CD14-positive monocyte (primary cell): ENCODE measurements at regions not wholly inside any gene's neighbourhood (a gene's known extent, or its start where the extent isn't known, plus 50 kb on each side); places are given as distances from the start of the nearest gene placed in this dataset.

Source experiments
- DNase-seq, 3 donors: peaks; one replicate each; pipeline ENCODE4 v3.0.0-alpha.2; 2011 to 2022
- H2AFZ ChIP-seq: 2 replicates; pipeline ENCODE4 v1.6.0; 2012; ENCODE audit warnings: mild to moderate bottlenecking, low read depth, low read length, inconsistent platforms; ENCODE audit not compliant: insufficient read depth, poor library complexity, severe bottlenecking
- H3K27ac ChIP-seq, 2 donors: 1 replicate in 1 of 2; 2 replicates in 1 of 2; pipeline ENCODE4 v1.5.1; 2012 to 2013; ENCODE audit warnings: low read length in 2 of 2, control low read depth in 1 of 2, inconsistent platforms in 1 of 2, low read depth in 1 of 2, mild to moderate bottlenecking in 1 of 2
- H3K27me3 ChIP-seq, 2 donors: one replicate each; pipeline versions ENCODE4 v1.6.0 to v1.6.1; 2011 to 2013; ENCODE audit warnings: low read length in 2 of 2; ENCODE audit not compliant: control insufficient read depth in 2 of 2, insufficient read depth in 2 of 2
- H3K36me3 ChIP-seq, 2 donors: replicated peaks in 1 of 2; 1 replicate in 1 of 2; 2 replicates in 1 of 2; pipeline versions ENCODE4 v1.5.1 to v1.6.1; 2012 to 2013; ENCODE audit warnings: low read length in 2 of 2, control low read depth in 1 of 2, inconsistent platforms in 1 of 2, mild to moderate bottlenecking in 1 of 2; ENCODE audit not compliant: insufficient read depth in 2 of 2, control insufficient read depth in 1 of 2
- H3K4me1 ChIP-seq, 2 donors: 1 replicate in 1 of 2; 2 replicates in 1 of 2; pipeline versions ENCODE4 v1.5.1 to v1.6.1; 2012 to 2013; ENCODE audit warnings: low read length in 2 of 2, control low read depth in 1 of 2, inconsistent platforms in 1 of 2, mild to moderate bottlenecking in 1 of 2, moderate library complexity in 1 of 2; ENCODE audit not compliant: insufficient read depth in 2 of 2, control insufficient read depth in 1 of 2
- H3K4me2 ChIP-seq: replicated peaks from 2 replicates; pipeline ENCODE3; 2012; ENCODE audit warnings: low read length, moderate library complexity, mild to moderate bottlenecking; ENCODE audit not compliant: poor library complexity, severe bottlenecking; ENCODE audit errors: extremely low read depth
- H3K4me3 ChIP-seq, 3 experiments: fragments of 200-600 bp in 1 of 3; sonication (generic) in 1 of 3; replicated peaks in 1 of 3; 1 replicate in 2 of 3; 2 replicates in 1 of 3; pipeline ENCODE4 v1.5.1; 2011 to 2013; ENCODE audit warnings: low read length in 3 of 3, mild to moderate bottlenecking in 3 of 3, control low read depth in 2 of 3, low read depth in 2 of 3, inconsistent platforms in 1 of 3, moderate library complexity in 1 of 3
- H3K79me2 ChIP-seq: 2 replicates; pipeline ENCODE4 v1.6.0; 2012; ENCODE audit warnings: mild to moderate bottlenecking, control low read depth, inconsistent platforms, low read length, moderate library complexity; ENCODE audit not compliant: insufficient read depth
- H3K9ac ChIP-seq: 2 replicates; pipeline ENCODE4 v1.6.0; 2017; ENCODE audit warnings: low read length, mild to moderate bottlenecking; ENCODE audit not compliant: insufficient read depth, poor library complexity, severe bottlenecking
- H3K9me3 ChIP-seq, 2 donors: replicated peaks in 1 of 2; 1 replicate in 1 of 2; 2 replicates in 1 of 2; pipeline versions ENCODE4 v1.5.1 to v1.6.1; 2012 to 2013; ENCODE audit warnings: low read length in 2 of 2, control low read depth in 1 of 2; ENCODE audit not compliant: control insufficient read depth in 1 of 2, insufficient read depth in 1 of 2
- H4K20me1 ChIP-seq: 2 replicates; pipeline ENCODE4 v1.6.0; 2012; ENCODE audit warnings: mild to moderate bottlenecking, low read length, control low read depth, moderate library complexity; ENCODE audit not compliant: insufficient read depth
- H3K27ac Mint-ChIP-seq, 7 donors: one replicate each; pipeline ENCODE4 v1.8.0; 2020; ENCODE audit warnings: mild to moderate bottlenecking in 7 of 7, mixed read lengths in 7 of 7, moderate library complexity in 6 of 7, inconsistent platforms in 2 of 7
- H3K27me3 Mint-ChIP-seq, 3 donors: one replicate each; pipeline ENCODE4 v1.8.0; 2021 to 2022; ENCODE audit warnings: low read depth in 3 of 3, mild to moderate bottlenecking in 3 of 3, mixed read lengths in 3 of 3, moderate library complexity in 3 of 3, inconsistent platforms in 1 of 3
- H3K36me3 Mint-ChIP-seq, 2 donors: one replicate each; pipeline ENCODE4 v1.8.0; 2020; ENCODE audit warnings: mixed read lengths in 2 of 2, inconsistent platforms in 1 of 2, mild to moderate bottlenecking in 1 of 2
- H3K4me1 Mint-ChIP-seq: one replicate; pipeline ENCODE4 v1.8.0; 2020; ENCODE audit warnings: mild to moderate bottlenecking, mixed read lengths
- H3K4me3 Mint-ChIP-seq, 2 donors: one replicate each; pipeline ENCODE4 v1.8.0; 2020; ENCODE audit warnings: mild to moderate bottlenecking in 2 of 2, mixed read lengths in 2 of 2, moderate library complexity in 1 of 2
- H3K9me3 Mint-ChIP-seq, 7 donors: one replicate each; pipeline ENCODE4 v1.8.0; 2020 to 2022; ENCODE audit warnings: mixed read lengths in 7 of 7, mild to moderate bottlenecking in 6 of 7, moderate library complexity in 6 of 7, inconsistent platforms in 2 of 7
- WGBS: methylation state at CpG from one replicate; pipeline ENCODE4 v1.1.5; 2013; ENCODE audit warnings: missing lambda C conversion rate; ENCODE audit not compliant: insufficient coverage; 5-methylcytosine and 5-hydroxymethylcytosine counted together
- intact Hi-C, 2 donors: fragments of 100-400 bp; cut with micrococcal nuclease; formaldehyde crosslinking; loops; one replicate each; pipeline versions ENCODE4 v1.15.0 to v1.15.1; 2023
- TF ChIP-seq, protein P1 (sequence below): fragments of 200-600 bp; IDR thresholded peaks from one replicate; pipeline ENCODE4 v1.8.0; 2022; ENCODE audit warnings: antibody characterized with exemption, mild to moderate bottlenecking

DNA sequence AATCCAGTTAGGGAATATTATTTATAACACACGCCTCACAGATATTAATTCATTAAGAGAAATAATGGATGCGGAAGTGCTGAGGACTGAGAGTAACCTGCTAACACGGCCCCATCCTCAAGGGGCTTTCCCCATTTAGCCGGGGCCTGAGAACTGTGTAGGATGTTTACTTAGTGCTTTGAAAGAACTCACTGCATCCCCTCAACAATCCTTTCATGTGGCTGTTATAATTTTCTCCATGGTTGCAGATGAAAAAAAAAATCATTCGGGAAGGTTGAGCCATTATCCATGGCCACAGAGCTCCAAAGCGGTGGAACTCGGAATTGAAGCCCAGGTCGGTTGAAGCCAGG is 98.2 kb downstream of the ING1 start:
- no peaks in the 10 kb centered on the region for H3K79me2 ChIP-seq
- 77% methylated on average over 4 of the region's 8 CpGs for WGBS

DNA sequence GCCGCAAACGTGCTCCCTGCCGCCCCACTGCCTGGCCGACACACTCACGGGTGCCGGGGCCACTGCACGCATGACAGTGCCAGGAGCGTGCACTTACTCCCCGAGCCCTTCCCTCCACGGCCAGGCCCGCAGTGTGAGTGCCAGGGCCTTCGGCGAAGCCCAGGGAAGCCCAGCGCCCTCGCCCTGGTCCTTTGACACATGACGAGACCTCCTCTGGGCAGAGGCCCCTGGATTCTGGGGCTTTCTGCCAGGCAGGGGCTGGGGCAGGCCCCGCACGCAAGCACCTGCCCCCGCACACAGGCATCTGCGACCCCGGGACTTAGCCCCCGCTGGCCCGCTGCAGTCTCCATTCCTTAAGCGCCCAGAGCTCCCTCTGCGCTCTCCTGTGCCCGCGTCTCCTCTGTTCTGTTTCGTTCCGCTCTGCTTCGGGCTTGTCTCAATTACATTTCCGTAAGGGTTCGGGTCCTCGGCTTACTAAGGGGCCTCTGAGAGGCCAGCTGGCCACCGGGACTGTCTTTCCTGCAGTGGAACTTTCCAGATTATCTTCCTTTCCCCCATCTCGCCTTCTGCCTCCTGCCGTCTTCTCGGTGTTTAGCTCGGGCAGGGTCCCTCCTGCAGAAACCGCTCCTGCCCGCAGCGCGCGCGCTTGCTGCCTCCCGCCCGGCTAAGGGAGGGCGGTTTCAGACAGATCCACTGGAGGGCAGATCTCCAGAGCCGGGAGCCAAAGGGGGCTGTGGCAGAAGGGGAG is 98.8 kb downstream of the ING1 start:
- Histone ChIP-seq H3K4me1 (no peaks in the 10 kb centered on the region), H3K4me2 (no peak overlapping the region), H3K79me2 (no peaks in the 10 kb centered on the region), H3K9me3 (peaks cover 0 to 8% of the 10 kb centered on the region in 2 donors), H3K27me3 (peaks cover 15 to 32% of the 10 kb centered on the region in 2 donors), H3K9ac (no peak overlapping the region), H3K4me3 (no peak overlapping the region), H3K36me3 (no peaks in the 10 kb centered on the region), H3K27ac (no peak overlapping the region), H4K20me1 (no peaks in the 10 kb centered on the region), H2AFZ (no peak overlapping the region)
- 28% methylated on average over 47 of the region's 48 CpGs for WGBS
- H3K9me3 Mint-ChIP-seq, result peaks cover 0 to 15% (median 8%) of the 10 kb centered on the region in 7 donors
- no peaks in the 10 kb centered on the region for H3K36me3 Mint-ChIP-seq
- H3K4me3 Mint-ChIP-seq, result peak overlapping the region in 1 of 2 donors; percentile 77
- peaks cover 40 to 55% (median 45%) of the 10 kb centered on the region in 3 donors for H3K27me3 Mint-ChIP-seq
- intact Hi-C loops, result loop anchor here in 1 of 2 donors (10.0 kb wide), 1 partner anchor 357 kb away; no protein-coding TSS in a partner anchor
- DNase-seq, result no peak
- TF ChIP-seq, protein P1, sequence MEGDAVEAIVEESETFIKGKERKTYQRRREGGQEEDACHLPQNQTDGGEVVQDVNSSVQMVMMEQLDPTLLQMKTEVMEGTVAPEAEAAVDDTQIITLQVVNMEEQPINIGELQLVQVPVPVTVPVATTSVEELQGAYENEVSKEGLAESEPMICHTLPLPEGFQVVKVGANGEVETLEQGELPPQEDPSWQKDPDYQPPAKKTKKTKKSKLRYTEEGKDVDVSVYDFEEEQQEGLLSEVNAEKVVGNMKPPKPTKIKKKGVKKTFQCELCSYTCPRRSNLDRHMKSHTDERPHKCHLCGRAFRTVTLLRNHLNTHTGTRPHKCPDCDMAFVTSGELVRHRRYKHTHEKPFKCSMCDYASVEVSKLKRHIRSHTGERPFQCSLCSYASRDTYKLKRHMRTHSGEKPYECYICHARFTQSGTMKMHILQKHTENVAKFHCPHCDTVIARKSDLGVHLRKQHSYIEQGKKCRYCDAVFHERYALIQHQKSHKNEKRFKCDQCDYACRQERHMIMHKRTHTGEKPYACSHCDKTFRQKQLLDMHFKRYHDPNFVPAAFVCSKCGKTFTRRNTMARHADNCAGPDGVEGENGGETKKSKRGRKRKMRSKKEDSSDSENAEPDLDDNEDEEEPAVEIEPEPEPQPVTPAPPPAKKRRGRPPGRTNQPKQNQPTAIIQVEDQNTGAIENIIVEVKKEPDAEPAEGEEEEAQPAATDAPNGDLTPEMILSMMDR, result no peak
- no peak overlapping the region for H3K27ac Mint-ChIP-seq
- peaks cover 3% of the 10 kb centered on the region for H3K4me1 Mint-ChIP-seq

More for the DNA sequence above, 98.2 kb downstream of the ING1 start:
- no peak overlapping the region for H3K4me2 ChIP-seq
- H4K20me1 ChIP-seq, result no peaks in the 10 kb centered on the region
- peak overlapping the region in 1 of 2 donors; percentile 77 for H3K4me3 Mint-ChIP-seq
- intact Hi-C loops, result loop anchor here in 1 of 2 donors (10.0 kb wide), 1 partner anchor 357 kb away; no protein-coding TSS in a partner anchor
- no peak overlapping the region for H3K4me3 ChIP-seq
- TF ChIP-seq, protein P1, result no peak
- no peaks in the 10 kb centered on the region for H3K36me3 ChIP-seq
- H3K4me1 Mint-ChIP-seq, result peaks cover 3% of the 10 kb centered on the region
- peaks cover 0 to 8% of the 10 kb centered on the region in 2 donors for H3K9me3 ChIP-seq
- no peak for DNase-seq
- no peak overlapping the region for H3K9ac ChIP-seq
- H3K27me3 Mint-ChIP-seq, result peaks cover 40 to 55% (median 45%) of the 10 kb centered on the region in 3 donors
- H3K4me1 ChIP-seq, result no peaks in the 10 kb centered on the region
- H3K27me3 ChIP-seq, result peaks cover 15 to 32% of the 10 kb centered on the region in 2 donors
- H2AFZ ChIP-seq, result no peak overlapping the region
- H3K27ac Mint-ChIP-seq, result no peak overlapping the region
- no peaks in the 10 kb centered on the region for H3K36me3 Mint-ChIP-seq
- H3K27ac ChIP-seq, result no peak overlapping the region
- H3K9me3 Mint-ChIP-seq, result peaks cover 0 to 15% (median 8%) of the 10 kb centered on the region in 7 donors
